NB4 (cell line): ENCODE measurements at regions not wholly inside any gene's neighbourhood (a gene's known extent, or its start where the extent isn't known, plus 50 kb on each side); places are given as distances from the start of the nearest gene placed in this dataset.

ENCODE experiments used
- MAX ChIP-seq: IDR thresholded peaks from 2 replicates; pipeline ENCODE4 v1.6.1; 2011; ENCODE audit warnings: low read depth, low read length
- MYC ChIP-seq: IDR thresholded peaks from 2 replicates; pipeline ENCODE4 v1.6.1; 2011; ENCODE audit warnings: low read depth, low read length
- POLR2A ChIP-seq: IDR thresholded peaks from 2 replicates; pipeline ENCODE4 v1.6.1; 2011; ENCODE audit warnings: mild to moderate bottlenecking; ENCODE audit not compliant: insufficient read length; ENCODE audit errors: extremely low read depth
- TF ChIP-seq, protein P1 (sequence below): IDR thresholded peaks from one replicate; pipeline ENCODE4 v1.5.1; 2012; ENCODE audit warnings: low read depth, low read length

DNA sequence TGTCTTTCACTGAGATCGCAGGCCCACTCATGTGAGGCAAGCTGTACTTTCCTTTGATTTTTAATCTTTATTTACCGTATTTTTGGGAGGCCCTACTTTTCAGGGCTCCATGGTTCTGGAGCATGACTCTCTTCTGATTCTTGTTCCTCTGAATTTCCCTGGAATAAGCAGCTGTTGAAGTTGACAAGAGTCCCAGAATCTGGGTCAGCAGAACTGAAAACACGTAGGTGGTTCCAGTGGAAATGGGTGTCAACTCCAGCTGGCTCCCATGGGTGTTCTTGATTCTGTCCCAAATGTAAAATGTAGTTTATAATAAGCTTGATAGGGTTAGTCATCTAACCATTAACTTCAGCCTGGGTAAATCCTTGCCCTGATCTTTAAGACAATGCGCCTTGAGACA, 409.4 kb downstream of the GATA3 start:
- TF ChIP-seq, protein P1, sequence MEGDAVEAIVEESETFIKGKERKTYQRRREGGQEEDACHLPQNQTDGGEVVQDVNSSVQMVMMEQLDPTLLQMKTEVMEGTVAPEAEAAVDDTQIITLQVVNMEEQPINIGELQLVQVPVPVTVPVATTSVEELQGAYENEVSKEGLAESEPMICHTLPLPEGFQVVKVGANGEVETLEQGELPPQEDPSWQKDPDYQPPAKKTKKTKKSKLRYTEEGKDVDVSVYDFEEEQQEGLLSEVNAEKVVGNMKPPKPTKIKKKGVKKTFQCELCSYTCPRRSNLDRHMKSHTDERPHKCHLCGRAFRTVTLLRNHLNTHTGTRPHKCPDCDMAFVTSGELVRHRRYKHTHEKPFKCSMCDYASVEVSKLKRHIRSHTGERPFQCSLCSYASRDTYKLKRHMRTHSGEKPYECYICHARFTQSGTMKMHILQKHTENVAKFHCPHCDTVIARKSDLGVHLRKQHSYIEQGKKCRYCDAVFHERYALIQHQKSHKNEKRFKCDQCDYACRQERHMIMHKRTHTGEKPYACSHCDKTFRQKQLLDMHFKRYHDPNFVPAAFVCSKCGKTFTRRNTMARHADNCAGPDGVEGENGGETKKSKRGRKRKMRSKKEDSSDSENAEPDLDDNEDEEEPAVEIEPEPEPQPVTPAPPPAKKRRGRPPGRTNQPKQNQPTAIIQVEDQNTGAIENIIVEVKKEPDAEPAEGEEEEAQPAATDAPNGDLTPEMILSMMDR, result no peak
- TF ChIP-seq POLR2A (no peak), MYC (no peak), MAX (no peak)
